IMR-90 (cell line): ENCODE measurements at regions not wholly inside any gene's neighbourhood (a gene's known extent, or its start where the extent isn't known, plus 50 kb on each side); places are given as distances from the start of the nearest gene placed in this dataset.

Experiments used
- ATAC-seq: fragments of 200-7000 bp; cut with Tn5 transposase; 2 replicates; pipeline ENCODE4 v1.9.1; 2020; ENCODE audit warnings: low read depth, mild to moderate bottlenecking, moderate library complexity
- BruUV-seq: library from RNA; stranded (reverse); fragments of 400-500 nt; replicated peaks from 2 replicates; lab custom pipeline; 2021; lab: Mats Ljungman, UMichigan
- CTCF ChIA-PET: fragments of 300-600 bp; formaldehyde crosslinking; extraction: SDS; loops from one replicate; lab custom pipeline; 2021; ENCODE audit warnings: antibody characterized with exemption; lab: Yijun Ruan, JAX
- POLR2A ChIA-PET: fragments of 300-600 bp; sonication (Branson Sonifier 250); formaldehyde crosslinking; loops from one replicate; lab custom pipeline; 2022; ENCODE audit warnings: antibody characterized with exemption; ENCODE audit not compliant: unreplicated experiment; lab: Charles Lee
- DNase-seq: peaks from one replicate; pipeline ENCODE4 v3.0.0; 2013
- H2AFZ ChIP-seq: replicated peaks from 2 replicates; pipeline ENCODE3; 2013; ENCODE audit warnings: low read length, mild to moderate bottlenecking; ENCODE audit not compliant: poor library complexity
- H2AK5ac ChIP-seq: 2 replicates; pipeline ENCODE4 v1.6.1; 2013; ENCODE audit warnings: low read depth, low read length, inconsistent platforms
- H2AK9ac ChIP-seq: replicated peaks from 2 replicates; pipeline ENCODE3; 2013; ENCODE audit warnings: mild to moderate bottlenecking, low read depth, low read length, moderate library complexity; ENCODE audit not compliant: poor library complexity
- H2BK120ac ChIP-seq: 2 replicates; pipeline ENCODE4 v1.6.1; 2013; ENCODE audit warnings: low read depth, low read length, inconsistent platforms
- H2BK15ac ChIP-seq: 3 replicates; pipeline ENCODE4 v1.6.1; 2013; ENCODE audit warnings: low read depth, low read length, inconsistent platforms
- H2BK20ac ChIP-seq: 2 replicates; pipeline ENCODE4 v1.6.1; 2013; ENCODE audit warnings: low read depth, mild to moderate bottlenecking, inconsistent platforms, low read length, moderate library complexity
- H2BK5ac ChIP-seq: 2 replicates; pipeline ENCODE4 v1.6.1; 2013; ENCODE audit warnings: mild to moderate bottlenecking, low read depth, low read length, inconsistent platforms; ENCODE audit not compliant: poor library complexity, severe bottlenecking
- H3K14ac ChIP-seq: replicated peaks from 2 replicates; pipeline ENCODE4 v1.6.1; 2013; ENCODE audit warnings: low read depth, low read length, inconsistent platforms
- H3K18ac ChIP-seq: 2 replicates; pipeline ENCODE4 v1.6.1; 2013; ENCODE audit warnings: low read depth, low read length, control low read depth
- H3K23ac ChIP-seq: 2 replicates; pipeline ENCODE4 v1.6.1; 2013; ENCODE audit warnings: low read depth, low read length, inconsistent platforms
- H3K27ac ChIP-seq: 2 replicates; pipeline ENCODE4 v1.5.1; 2013; ENCODE audit warnings: mild to moderate bottlenecking, control low read depth, low read length; ENCODE audit not compliant: insufficient read depth
- H3K27me3 ChIP-seq: 2 replicates; pipeline ENCODE4 v1.6.1; 2013; ENCODE audit warnings: low read length; ENCODE audit not compliant: control insufficient read depth, insufficient read depth
- H3K36me3 ChIP-seq: 2 replicates; pipeline ENCODE4 v1.6.1; 2013; ENCODE audit warnings: low read length, mixed read lengths; ENCODE audit not compliant: control insufficient read depth, insufficient read depth
- H3K4ac ChIP-seq: 2 replicates; pipeline ENCODE4 v1.6.1; 2013; ENCODE audit warnings: low read depth, low read length, inconsistent platforms
- H3K4me1 ChIP-seq: 2 replicates; pipeline ENCODE4 v1.6.1; 2013; ENCODE audit warnings: low read length, mixed read lengths; ENCODE audit not compliant: control insufficient read depth, insufficient read depth
- H3K4me2 ChIP-seq: 2 replicates; pipeline ENCODE4 v1.6.1; 2013; ENCODE audit warnings: low read depth, mild to moderate bottlenecking, control low read depth, low read length, moderate library complexity
- H3K4me3 ChIP-seq: 2 replicates; pipeline ENCODE4 v1.5.1; 2013; ENCODE audit warnings: low read depth, mild to moderate bottlenecking, control low read depth, low read length, moderate library complexity; ENCODE audit not compliant: insufficient read depth
- H3K56ac ChIP-seq: 2 replicates; pipeline ENCODE4 v1.6.1; 2013; ENCODE audit warnings: low read length, inconsistent platforms; ENCODE audit not compliant: insufficient read depth; ENCODE audit errors: extremely low read depth
- H3K79me1 ChIP-seq, 2 experiments: 2 replicates each; pipeline ENCODE4 v1.6.1; 2013; ENCODE audit warnings: low read length in 2 of 2, inconsistent platforms in 1 of 2, low read depth in 1 of 2
- H3K9ac ChIP-seq: 2 replicates; pipeline ENCODE4 v1.6.1; 2013; ENCODE audit warnings: low read depth, low read length, control low read depth
- H3K9me1 ChIP-seq: 2 replicates; pipeline ENCODE4 v1.6.1; 2013; ENCODE audit warnings: low read length, inconsistent platforms; ENCODE audit not compliant: insufficient read depth
- H3K9me3 ChIP-seq: 2 replicates; pipeline ENCODE4 v1.6.1; 2013; ENCODE audit warnings: low read length; ENCODE audit not compliant: control insufficient read depth, insufficient read depth
- H4K20me1 ChIP-seq: 2 replicates; pipeline ENCODE4 v1.6.1; 2013; ENCODE audit warnings: low read length, inconsistent platforms; ENCODE audit not compliant: insufficient read depth
- H4K5ac ChIP-seq: 2 replicates; pipeline ENCODE4 v1.6.1; 2013; ENCODE audit warnings: mild to moderate bottlenecking, low read depth, low read length, control low read depth
- H4K8ac ChIP-seq, 2 experiments: 2 replicates each; pipeline ENCODE4 v1.6.1; 2013; ENCODE audit warnings: low read depth in 2 of 2, low read length in 2 of 2, control low read depth in 1 of 2, inconsistent platforms in 1 of 2
- H4K91ac ChIP-seq: 2 replicates; pipeline ENCODE4 v1.6.1; 2013; ENCODE audit warnings: low read depth, low read length, inconsistent platforms; ENCODE audit not compliant: insufficient read depth
- CEBPB ChIP-seq: IDR thresholded peaks from 2 replicates; pipeline ENCODE4 v1.6.1; 2012; ENCODE audit warnings: low read depth, low read length, improper control_type of control experiment
- CHD1 ChIP-seq: IDR thresholded peaks from 2 replicates; pipeline ENCODE4 v1.6.1; 2012; ENCODE audit warnings: low read depth, low read length, improper control_type of control experiment
- CTCF ChIP-seq: conservative IDR thresholded peaks from 2 replicates; pipeline ENCODE4 v1.5.1; 2012; ENCODE audit warnings: mild to moderate bottlenecking, low read depth, low read length, improper control_type of control experiment
- FOS ChIP-seq: fragments of 150-350 bp; IDR thresholded peaks from 2 replicates; pipeline ENCODE4 v1.6.1; 2016; ENCODE audit warnings: low read depth, low read length
- MAZ ChIP-seq: IDR thresholded peaks from 2 replicates; pipeline ENCODE4 v1.6.1; 2012; ENCODE audit warnings: low read depth, mild to moderate bottlenecking, low read length, improper control_type of control experiment, moderate library complexity, borderline replicate concordance
- MXI1 ChIP-seq: IDR thresholded peaks from 2 replicates; pipeline ENCODE4 v1.6.1; 2012; ENCODE audit warnings: low read depth, mild to moderate bottlenecking, low read length, moderate library complexity, borderline replicate concordance
- NFE2L2 ChIP-seq: fragments of 150-350 bp; IDR thresholded peaks from 2 replicates; pipeline ENCODE4 v1.6.1; 2016; ENCODE audit warnings: low read depth, mild to moderate bottlenecking, low read length
- POLR2A ChIP-seq: IDR thresholded peaks from 2 replicates; pipeline ENCODE4 v1.6.1; 2012; ENCODE audit warnings: mild to moderate bottlenecking, low read depth, low read length
- RAD21 ChIP-seq: IDR thresholded peaks from 2 replicates; pipeline ENCODE4 v1.6.1; 2012; ENCODE audit warnings: low read length, improper control_type of control experiment
- RCOR1 ChIP-seq: IDR thresholded peaks from 2 replicates; pipeline ENCODE4 v1.6.1; 2012; ENCODE audit warnings: mild to moderate bottlenecking, low read length, improper control_type of control experiment; ENCODE audit not compliant: insufficient replicate concordance
- RFX5 ChIP-seq: IDR thresholded peaks from 2 replicates; pipeline ENCODE4 v1.8.0; 2012; ENCODE audit warnings: low read depth, mild to moderate bottlenecking, low read length, moderate library complexity
- SMC3 ChIP-seq: fragments of 150-350 bp; IDR thresholded peaks from 2 replicates; pipeline ENCODE4 v1.6.1; 2016; ENCODE audit warnings: low read depth, mild to moderate bottlenecking, antibody characterized with exemption, low read length, moderate library complexity
- WGBS, 2 experiments: methylation state at CpG; one replicate each; pipeline versions ENCODE4 v1.1.5 to v1.1.7; 2013; ENCODE audit warnings: missing lambda C conversion rate in 2 of 2; ENCODE audit not compliant: insufficient read length in 1 of 2; ENCODE audit errors: extremely low coverage in 2 of 2; 5-methylcytosine and 5-hydroxymethylcytosine counted together
- dilution Hi-C: fragments of 300-500 bp; cut with HindIII; formaldehyde crosslinking; loops from one replicate; pipeline ENCODE4 v1.14.3; 2018; ENCODE audit warnings: low sequenced_read_pairs; ENCODE audit not compliant: unreplicated experiment
- in situ Hi-C: fragments of 300-500 bp; cut with MboI; formaldehyde crosslinking; loops from 3 replicates; pipeline ENCODE4 v1.14.3; 2019; ENCODE audit warnings: low sequenced_read_pairs, inconsistent platforms, mixed read lengths
- intact Hi-C: fragments of 100-400 bp; cut with micrococcal nuclease; formaldehyde crosslinking; loops from 2 replicates; pipeline ENCODE4 v1.10.0; 2022
- TF ChIP-seq, protein P1 (sequence below): fragments of 150-350 bp; IDR thresholded peaks from 2 replicates; pipeline ENCODE4 v1.6.1; 2016; ENCODE audit warnings: low read depth, mild to moderate bottlenecking, low read length, moderate library complexity, borderline replicate concordance
- TF ChIP-seq, protein P2 (sequence below): fragments of 150-350 bp; IDR thresholded peaks from 2 replicates; pipeline ENCODE4 v1.6.1; 2017; ENCODE audit warnings: mild to moderate bottlenecking, antibody characterized with exemption, low read length, low read depth

GRCh38 chr5:172583931-172584511, 57.0 kb upstream of the NEURL1B start:
- Histone ChIP-seq H3K4me1 (no peaks in the 10 kb centered on the region), H2AK5ac (no peak overlapping the region), H3K27me3 (peaks cover 87% of the 10 kb centered on the region), H3K18ac (no peak overlapping the region), H3K9ac (no peak overlapping the region), H3K27ac (no peak overlapping the region), H3K56ac (no peak overlapping the region), H2AK9ac (no peak overlapping the region), H3K14ac (no peak overlapping the region), H4K91ac (no peak overlapping the region), H3K4me2 (no peak overlapping the region), H4K5ac (no peak overlapping the region), H3K9me3 (no peaks in the 10 kb centered on the region; the same call in 1 of the 2 replicates), H4K8ac (no peak overlapping the region), H2BK20ac (no peak overlapping the region), H2BK15ac (no peak overlapping the region), H4K20me1 (no peaks in the 10 kb centered on the region), H2AFZ (no peak overlapping the region), H3K9me1 (no peaks in the 10 kb centered on the region), H3K23ac (no peak overlapping the region), H2BK5ac (no peak overlapping the region), H3K4me3 (no peak overlapping the region), H3K79me1 (no peaks in the 10 kb centered on the region), H3K36me3 (no peaks in the 10 kb centered on the region), H2BK120ac (no peak overlapping the region), H3K4ac (no peak overlapping the region)
- in situ Hi-C loops (no loop called here), intact Hi-C loops (no loop called here), dilution Hi-C loops (no loop called here)
- DNase-seq (no peak), ATAC-seq (no peak)
- TF ChIP-seq RCOR1 (no peak), SMC3 (no peak), CHD1 (no peak), FOS (no peak), RFX5 (no peak), MAZ (no peak), CEBPB (no peak), POLR2A (no peak), MXI1 (no peak), NFE2L2 (no peak), RAD21 (no peak), CTCF (no peak)
- TF ChIP-seq, protein P1, sequence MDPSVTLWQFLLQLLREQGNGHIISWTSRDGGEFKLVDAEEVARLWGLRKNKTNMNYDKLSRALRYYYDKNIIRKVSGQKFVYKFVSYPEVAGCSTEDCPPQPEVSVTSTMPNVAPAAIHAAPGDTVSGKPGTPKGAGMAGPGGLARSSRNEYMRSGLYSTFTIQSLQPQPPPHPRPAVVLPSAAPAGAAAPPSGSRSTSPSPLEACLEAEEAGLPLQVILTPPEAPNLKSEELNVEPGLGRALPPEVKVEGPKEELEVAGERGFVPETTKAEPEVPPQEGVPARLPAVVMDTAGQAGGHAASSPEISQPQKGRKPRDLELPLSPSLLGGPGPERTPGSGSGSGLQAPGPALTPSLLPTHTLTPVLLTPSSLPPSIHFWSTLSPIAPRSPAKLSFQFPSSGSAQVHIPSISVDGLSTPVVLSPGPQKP: no peak
- TF ChIP-seq, protein P2, sequence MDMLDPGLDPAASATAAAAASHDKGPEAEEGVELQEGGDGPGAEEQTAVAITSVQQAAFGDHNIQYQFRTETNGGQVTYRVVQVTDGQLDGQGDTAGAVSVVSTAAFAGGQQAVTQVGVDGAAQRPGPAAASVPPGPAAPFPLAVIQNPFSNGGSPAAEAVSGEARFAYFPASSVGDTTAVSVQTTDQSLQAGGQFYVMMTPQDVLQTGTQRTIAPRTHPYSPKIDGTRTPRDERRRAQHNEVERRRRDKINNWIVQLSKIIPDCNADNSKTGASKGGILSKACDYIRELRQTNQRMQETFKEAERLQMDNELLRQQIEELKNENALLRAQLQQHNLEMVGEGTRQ: no peak
- WGBS, 2 experiments: 34% methylated on average over 2 of the region's 7 CpGs; no CpG with 5 or more reads in 1 of the 2 experiments
- ChIA-PET CTCF (no interaction called here), POLR2A (no interaction called here)
- no TSS peak for BruUV-seq
